DMS 273 (cell line): ENCODE measurements at regions not wholly inside any gene's neighbourhood (a gene's known extent, or its start where the extent isn't known, plus 50 kb on each side); places are given as distances from the start of the nearest gene placed in this dataset.
A peak's percentile ranks its signal among the peaks of the same experiment; 100 is the strongest.

ENCODE experiments used
- DNase-seq: peaks from one replicate; lab custom pipeline; 2025; ENCODE audit not compliant: unreplicated experiment; lab: John Stamatoyannopoulos, UW

DNA sequence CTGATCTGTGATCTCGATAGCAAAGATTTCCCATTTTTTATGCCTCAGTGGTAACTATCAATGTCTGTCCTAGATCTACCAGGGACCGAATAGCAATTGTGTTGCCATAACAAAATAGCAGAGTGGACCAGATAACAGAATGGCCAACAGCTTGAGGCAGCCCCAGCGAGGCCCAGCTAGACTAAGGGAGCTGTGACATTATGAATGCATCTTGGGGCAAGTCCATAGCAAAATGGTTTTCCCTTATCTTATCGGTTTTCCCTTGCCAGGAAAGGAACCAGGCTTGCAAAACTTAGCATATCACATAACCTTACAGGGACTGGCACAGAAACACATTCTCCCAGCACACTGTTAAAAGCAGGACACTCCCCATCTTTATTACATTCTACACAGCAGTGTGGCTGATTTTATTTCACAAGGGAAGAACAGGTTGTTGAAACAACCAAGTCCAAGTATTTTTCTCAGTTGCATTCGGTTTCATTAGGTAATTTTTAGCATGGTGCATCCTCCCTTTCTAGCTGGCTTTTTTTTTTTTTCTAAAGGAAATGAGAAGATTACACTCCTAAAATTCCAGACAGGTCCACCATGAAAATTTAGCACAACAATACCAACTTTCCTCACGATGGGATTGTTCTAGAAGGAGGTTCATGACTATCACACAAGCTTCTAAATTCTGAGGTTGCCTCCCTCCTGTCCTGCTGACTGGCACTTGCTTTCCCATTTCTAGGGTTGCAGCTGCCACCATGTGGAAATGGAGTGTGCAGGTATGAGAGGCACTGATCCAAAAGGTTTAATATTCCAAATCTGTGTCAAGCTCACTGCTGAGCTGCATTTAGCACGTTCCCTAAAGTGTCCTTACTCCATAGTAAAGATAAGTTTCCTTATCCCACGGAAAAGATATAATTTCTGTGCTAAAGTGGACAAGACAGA lies 97.0 kb upstream of the SLC35G4 start:
- peak; percentile 83 for DNase-seq

DNA sequence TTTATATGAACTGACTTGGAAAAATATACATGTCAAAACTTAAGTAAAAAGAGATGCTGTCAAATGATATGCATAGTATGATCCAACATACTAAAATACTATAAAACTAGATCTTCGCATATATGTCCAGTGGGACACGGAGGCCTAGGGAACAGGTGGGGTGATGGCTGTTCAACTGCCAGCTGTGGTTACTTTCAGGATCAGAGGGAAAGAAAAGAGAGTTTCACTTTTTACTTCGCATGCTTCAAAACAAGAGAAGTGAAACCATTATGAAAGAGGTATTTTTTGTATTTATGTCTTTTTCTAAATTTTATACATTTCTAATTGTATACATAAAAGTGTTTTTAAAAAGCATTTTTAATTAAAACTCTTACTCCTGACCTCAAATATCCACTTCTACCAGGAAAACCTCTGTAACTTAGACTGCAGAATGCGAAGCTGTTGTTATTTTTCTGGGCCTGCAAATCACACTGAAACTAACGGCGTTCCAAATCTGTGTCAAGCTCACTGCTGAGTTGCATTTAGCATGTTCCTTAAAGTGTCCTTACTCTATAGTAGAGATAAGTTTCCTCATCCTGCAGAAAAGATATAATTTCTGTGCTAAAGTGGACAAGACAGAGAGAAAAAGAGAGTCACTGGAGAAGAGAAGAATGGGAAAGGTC lies 97.8 kb upstream of the SLC35G4 start:
- no peak for DNase-seq

DNA sequence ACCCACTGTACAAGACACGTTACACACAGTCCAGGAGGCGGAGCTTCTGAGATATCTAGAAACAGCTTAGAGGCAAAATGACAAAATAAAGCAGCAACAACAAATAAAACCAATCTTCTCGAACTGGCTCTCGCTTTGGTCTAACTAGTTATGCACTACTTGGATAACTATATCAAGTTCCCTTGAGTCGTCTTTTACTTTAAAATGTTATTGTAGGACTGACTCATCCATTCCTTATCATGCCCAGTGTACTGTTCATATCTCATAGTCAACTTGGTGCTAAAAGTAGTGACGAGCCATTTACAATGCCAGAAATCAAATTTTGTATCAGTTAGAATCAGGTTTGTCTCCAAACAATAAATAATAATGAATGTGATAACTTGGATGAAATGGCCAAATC lies 102.5 kb upstream of the SLC35G4 start:
- no peak for DNase-seq

DNA sequence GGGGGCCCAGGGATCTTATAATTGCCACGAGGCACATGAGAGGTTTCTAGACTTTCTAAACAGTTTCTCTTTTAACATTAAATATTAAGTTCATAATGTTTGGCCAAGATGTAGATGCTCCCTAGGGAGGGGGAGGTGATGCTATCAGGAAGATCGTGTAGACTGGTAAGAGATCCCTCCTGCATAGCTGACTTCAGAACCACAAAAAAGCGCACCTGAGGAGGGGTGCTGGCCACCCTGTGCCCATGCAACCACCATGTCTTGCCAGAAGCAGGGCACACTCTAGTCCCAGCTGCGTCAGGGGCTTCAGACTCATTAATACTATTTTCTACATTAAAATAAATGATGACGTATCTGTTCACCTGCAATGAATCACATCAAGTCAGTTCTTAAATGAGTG lies 103.4 kb upstream of the SLC35G4 start:
- DNase-seq, result no peak

DNA sequence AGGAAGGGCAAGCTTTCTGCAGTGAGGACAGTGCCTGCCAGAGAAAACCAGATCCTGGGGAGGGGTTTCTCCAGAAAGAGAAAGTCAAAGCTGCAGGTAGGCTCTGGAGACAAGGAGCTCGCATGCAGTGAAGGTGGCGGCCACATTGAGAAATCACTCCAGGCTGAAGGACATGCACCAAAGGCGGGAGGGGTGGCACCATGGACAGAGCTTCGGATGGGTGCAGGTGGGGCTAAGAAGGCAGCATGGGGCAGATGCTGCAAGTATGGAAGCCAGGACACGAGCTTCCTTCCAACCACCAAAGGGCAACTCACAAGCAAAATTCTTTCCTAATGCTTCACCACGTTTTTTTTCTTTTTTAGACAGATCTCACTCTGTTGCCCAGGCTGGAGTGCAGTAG lies 104.4 kb upstream of the SLC35G4 start:
- DNase-seq, result no peak

DNA sequence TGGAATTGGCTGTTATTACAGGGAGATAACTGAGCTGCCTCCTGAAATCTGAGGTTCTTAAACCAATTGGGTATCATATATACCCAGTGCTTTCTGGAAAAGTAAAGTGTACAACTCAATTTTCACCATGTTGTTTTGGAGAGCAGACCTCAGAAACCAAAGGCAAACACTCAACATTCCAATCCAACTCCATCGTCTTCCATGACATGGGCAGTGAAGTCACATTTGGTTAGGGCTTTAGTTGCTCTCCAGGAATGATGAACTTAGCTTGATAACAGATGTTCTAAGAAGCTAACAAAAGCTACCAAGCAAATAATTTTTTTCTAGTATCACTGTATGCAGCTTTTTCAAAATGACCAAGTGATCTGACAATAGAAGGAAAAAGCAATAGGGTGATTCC lies 107.0 kb upstream of the SLC35G4 start:
- no peak for DNase-seq

DNA sequence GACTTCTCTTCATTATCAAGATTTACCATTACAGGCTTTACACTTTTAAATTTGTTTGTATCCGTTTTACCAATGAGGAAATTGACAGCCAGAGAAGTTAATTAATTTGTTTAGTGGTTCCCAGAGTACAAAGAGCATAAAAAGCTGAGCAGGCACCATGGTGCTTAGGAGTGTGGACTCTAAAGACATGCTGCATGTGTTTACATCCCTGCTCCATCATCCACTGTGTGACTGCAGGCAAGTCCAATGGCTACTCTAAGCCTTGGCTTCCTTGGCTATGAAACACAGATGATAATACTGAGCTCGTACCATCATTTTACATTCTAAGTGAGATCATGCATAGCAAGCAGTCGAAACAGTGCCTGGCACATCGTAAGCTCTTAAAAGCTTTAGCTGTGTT lies 108.0 kb upstream of the SLC35G4 start:
- DNase-seq, result no peak

DNA sequence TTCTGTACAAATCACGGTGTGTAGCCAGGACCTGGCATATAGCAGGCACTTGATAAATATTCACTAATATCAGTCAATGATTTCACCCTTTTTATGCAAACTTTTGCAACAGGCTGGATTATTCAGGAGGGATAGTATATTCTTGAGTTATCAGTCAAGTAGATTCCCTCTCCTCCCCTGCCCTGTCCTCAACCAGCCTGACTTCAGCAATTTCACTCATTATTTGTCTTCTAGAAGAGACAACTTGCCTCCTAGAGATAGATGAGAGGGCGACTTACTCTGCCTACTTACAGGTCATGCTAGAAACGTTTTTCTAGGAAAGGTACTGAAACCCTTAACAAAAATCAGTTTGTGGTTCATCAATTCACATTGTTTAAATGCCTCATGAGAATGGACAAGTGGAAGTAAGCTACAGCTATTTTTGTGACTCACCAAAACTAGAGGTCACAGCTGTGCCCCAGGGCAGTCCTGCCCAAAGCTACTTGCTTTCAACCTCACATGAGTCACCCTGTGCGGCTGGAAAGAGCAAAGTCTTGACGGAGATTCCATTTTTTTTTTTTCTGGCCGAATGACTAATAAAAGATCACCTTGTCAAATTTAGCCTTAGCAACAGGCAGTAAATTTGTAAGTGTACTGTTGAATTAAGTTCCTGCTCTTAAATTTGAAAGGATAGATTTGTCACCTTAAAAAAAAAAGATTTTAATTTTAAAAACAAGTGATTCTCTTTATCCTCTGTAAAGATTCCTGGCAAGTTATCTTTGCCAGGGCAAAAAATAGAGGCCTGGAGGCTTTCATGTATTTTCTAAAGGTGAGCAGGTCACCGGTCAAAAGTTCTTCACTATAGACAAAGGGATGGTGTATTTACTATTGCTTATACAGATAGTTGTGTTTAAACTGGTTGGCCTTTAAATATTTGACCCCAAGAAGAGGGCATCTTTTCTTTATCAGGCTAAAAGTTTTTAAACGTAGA lies 109.0 kb upstream of the SLC35G4 start:
- DNase-seq, result peak; percentile 40

DNA sequence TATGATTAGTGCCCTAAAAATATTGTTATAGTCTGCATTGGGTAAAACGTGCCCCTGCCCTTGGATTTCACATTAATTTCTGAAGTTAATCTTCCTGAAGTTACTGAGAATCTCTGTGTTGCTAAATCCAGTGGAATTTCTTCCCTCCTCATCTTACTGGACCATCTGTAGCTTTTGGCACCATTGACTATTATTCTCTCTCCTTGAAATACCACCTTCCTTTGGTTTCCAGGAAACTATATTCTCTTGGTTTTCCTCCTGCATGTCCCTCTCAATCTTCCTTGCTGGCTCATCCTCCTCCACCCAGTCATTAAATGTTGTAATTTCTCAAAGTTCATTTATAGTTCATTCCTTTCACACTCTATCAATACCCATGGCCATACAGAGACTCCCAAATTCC lies 110.6 kb upstream of the SLC35G4 start:
- DNase-seq, result peak; percentile 72

DNA sequence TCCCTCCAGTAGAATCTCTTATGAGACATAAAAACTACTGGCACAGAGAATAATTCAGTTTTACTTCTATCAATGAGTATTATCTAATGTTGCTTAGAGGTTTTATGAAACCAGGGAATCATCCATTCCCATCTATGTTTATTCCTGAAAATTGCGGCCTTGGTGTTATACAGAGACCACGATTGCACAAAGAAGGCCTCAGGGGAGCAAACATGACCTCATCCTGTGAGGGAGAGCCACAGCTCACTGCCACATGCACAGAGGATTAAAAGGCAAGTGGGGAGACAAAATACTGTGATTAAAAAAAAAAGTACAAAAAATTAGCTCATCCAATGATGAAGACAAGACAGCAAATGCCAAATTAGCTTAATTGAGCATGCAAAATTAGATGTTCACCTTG lies 111.8 kb upstream of the SLC35G4 start:
- peak; percentile 36 for DNase-seq

DNA sequence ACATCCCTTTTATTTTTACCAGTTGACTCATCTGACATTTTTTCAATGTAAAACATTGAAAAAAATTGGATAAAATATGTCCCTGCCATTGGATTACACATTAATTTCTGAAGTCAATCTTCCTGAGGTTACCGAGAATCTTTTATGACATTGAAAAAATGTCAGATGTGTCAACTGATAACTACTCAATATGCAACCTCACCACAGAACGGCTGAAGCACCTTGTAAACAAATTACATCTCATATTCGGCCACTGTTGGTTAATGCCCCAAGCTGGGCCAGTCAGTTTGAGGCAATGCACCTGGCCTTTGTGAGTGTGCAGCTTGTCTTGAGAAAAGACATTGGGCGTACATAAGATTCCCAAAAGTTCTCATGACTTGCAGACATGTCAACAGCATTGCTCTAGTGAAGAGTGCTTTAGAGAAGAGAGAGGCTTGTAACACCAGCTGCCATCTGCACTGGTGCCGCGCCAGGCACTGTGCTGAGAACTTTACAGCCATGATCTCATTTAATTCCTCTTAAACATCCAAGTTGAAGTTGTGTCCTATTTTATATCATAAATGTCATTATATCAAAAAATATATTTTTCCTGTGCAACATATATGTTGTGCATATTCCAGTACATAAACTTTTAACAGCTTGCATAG lies 112.7 kb upstream of the SLC35G4 start:
- DNase-seq, result peak; percentile 43

DNA sequence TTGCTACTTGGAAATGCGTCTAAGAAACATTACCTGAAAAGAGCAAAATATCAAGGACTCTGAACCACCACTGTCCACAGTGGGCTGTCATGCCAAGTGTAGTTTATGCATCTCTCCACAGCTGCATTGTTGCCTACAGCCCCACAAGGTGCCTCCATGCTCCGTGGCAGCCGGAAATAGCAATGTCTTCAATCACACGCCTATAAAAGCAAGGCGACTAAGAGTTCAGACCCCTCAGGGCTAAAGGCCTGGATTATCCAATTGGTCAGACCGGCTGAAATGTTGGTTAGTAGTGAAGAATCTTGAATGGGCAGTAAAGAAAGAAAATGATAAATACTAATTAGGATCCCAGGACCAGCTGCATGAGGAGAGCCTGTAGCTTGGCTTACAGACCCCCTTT lies 114.0 kb upstream of the SLC35G4 start:
- DNase-seq, result no peak

DNA sequence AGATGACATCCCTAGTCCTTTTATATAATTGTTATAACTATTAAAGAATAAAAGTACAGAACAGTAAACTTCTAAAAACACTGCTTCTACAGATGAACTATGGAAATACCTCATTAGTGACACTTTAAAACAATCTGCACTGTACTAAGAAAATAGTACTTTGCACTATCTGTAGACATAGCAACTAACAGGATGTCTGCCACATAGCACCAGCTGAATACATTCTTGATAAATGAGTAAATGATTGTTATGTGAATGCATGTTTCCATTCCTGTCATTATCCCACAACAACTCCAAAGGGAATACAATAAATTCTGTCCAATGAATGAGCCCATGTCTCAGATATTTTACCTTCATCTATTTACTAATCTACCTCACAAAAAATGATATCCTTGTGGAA lies 115.3 kb upstream of the SLC35G4 start:
- DNase-seq, result no peak

DNA sequence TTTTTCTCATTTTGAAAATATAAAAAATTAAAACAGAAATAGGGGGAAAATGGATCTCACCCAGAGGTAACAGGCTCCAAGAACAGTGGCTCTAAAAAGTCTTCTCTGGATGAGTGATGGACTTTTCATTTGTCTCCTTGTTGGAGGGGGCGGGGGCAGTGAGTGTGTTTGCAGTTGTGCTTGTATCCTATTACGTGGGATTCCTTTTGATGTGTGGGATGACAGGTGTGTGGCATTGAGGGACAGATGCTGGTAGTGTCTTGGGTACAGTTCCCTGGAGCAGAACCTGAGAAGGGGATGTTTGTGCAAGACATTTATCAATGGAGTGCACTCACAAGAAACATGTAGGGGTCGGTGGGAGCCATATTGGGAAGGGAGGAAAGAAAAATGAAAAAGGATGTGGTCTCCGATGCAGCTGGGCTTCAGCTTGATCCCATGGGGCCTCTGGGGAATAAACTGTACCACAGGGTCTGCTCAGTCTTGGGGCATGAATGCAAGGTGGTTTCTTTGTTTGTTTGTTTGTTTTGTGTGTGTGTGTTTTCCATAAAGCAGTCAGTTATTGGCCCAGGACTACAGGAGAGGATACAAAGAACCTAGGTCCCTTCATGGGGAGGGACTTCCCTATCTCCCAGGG lies 120.0 kb upstream of the SLC35G4 start:
- no peak for DNase-seq

DNA sequence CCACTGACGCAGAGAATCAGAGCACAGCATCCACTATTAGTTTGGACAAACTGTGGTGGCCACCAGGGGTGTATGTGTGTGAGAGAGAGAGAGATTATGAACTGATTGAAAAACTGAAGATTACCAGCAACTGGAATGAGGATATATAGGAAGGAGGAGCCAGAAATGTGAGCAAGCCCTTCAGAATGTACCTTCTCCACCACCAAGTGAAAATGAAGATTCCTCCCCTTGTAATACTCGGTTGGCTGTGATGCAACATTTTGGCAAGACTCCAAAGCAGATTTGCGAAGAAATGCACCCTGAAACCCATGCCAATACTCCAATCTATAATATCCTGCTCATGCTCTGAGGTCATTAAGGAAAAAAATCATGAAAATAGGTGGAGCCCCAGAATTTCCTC lies 121.2 kb upstream of the SLC35G4 start:
- no peak for DNase-seq

DNA sequence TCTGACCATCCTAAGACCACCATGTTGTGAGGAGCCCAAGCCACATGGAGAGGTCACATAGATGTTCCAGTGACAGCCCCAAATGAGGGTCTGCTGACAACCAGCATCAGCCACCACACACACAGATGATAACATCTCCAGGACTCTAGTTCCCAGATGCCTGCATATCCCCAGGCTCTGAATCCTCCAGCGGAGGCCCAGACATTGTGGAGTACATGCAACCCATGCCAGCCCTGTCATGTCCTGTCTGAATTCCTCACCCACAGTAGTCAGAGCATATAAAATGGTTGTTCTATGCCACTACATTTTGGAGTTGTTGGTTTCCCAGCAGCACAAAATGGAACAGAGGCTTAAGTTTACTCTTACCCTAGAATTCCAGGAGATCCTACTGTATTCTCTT lies 122.0 kb upstream of the SLC35G4 start:
- no peak for DNase-seq

DNA sequence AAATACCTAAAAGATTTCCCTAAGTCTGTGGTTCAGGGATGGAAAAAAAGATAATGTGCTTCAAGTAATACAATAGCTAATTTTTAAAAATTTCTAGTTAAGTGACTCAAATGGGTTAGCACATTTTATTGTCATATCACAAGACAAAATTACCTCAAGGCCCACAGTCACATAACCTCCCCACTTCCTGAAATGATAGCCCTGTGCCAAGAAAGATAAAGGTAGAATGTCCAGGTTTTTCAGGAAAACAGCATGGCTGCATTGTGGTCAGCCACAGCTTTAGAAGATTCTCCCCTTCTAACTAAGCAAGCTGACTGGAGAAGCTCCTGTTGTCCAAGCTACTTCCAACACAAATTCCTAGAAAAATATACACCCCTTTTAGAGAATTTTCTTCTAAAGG lies 127.1 kb upstream of the SLC35G4 start:
- no peak for DNase-seq

DNA sequence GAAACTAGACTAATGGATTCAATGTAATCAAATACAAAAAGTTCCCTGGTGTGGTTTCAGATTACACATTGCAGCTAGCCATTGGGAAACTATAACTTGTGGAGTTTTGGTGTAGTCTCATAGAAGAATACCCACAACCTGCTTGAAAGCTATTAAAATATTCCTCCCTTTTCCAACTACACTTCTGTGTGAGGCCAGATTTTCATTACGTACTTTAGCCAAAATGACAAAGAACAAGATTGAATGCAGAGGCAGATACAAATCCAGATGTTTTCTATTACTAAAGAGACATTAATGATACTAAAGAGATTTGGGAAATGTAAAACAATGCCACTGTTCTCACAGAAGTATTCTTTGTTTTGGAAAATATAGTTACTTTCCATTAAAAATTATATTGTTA lies 128.7 kb upstream of the SLC35G4 start:
- DNase-seq, result no peak

DNA sequence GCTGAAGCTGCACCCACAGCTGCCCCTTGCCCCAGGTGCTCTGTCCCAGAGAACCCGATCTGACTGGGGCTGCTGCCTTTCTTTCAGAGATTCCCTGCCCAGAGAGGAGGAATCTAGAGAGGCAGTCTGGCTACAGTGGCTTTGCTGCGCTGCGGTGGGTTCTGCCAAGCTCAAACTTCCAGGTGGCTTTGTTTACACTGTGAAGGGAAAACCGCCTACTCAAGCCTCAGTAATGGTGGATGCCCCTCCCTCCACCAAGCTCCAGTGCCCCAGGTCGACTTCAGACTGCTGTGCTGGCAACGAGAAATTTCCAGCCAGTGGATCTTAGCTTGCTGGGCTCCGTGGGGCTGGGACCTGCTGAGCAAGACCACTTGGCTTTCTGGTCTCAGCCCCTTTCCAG lies 130.4 kb upstream of the SLC35G4 start:
- peak; percentile 70 for DNase-seq

DNA sequence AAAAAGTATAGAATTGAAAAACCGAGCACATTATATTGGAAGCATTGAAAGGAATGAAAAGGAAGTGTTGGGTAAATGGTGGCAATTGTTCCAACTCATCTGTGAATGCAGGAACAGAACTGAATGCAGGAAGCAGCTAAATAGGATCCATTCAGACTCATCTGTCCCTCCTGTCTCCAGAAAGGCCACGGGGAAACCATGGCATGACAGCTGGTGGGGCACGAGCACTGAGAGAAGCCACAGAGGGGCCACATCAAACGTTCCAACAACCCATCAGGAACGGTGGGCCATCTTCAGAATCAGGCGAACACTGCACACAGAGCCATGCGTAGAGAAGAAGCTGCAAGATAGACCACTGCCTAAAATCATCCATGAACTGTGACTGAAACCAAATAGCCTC lies 138.5 kb upstream of the SLC35G4 start:
- no peak for DNase-seq
